Right atrium auricular region (tissue), 2 donors: ENCODE measurements at regions not wholly inside any gene's neighbourhood (a gene's known extent, or its start where the extent isn't known, plus 50 kb on each side); places are given as distances from the start of the nearest gene placed in this dataset.

ENCODE experiments used
- DNase-seq: peaks from one replicate; pipeline ENCODE4 v3.0.0-alpha.2; 2019; ENCODE audit warnings: low spot score
- H3K27ac ChIP-seq, 2 donors: fragments of 200-600 bp; sonication (generic); 1 replicate in 1 of 2; 2 replicates in 1 of 2; pipeline ENCODE4 v1.5.1; 2016 to 2019
- H3K27me3 ChIP-seq, 2 donors: fragments of 200-600 bp; sonication (generic); one replicate each; pipeline versions ENCODE4 v1.5.1 to v1.6.0; 2017 to 2019
- H3K36me3 ChIP-seq: fragments of 200-600 bp; sonication (generic); one replicate; pipeline ENCODE4 v1.5.1; 2016
- H3K4me1 ChIP-seq, 2 donors: fragments of 200-600 bp; sonication (generic); one replicate each; pipeline versions ENCODE4 v1.5.1 to v1.6.0; 2017 to 2019
- H3K4me3 ChIP-seq, 2 donors: fragments of 200-600 bp; sonication (generic); 1 replicate in 1 of 2; 2 replicates in 1 of 2; pipeline ENCODE4 v1.5.1; 2017 to 2019; ENCODE audit warnings: mild to moderate bottlenecking in 1 of 2, moderate library complexity in 1 of 2
- H3K9me3 ChIP-seq, 2 donors: fragments of 200-600 bp; sonication (generic); one replicate each; pipeline ENCODE4 v1.5.1; 2019
- CTCF ChIP-seq, 2 donors: fragments of 200-600 bp; sonication (generic); IDR thresholded peaks; one replicate each; pipeline ENCODE4 v1.5.1; 2019; ENCODE audit warnings: antibody characterized with exemption in 2 of 2

- Histone ChIP-seq H3K27ac (no peak overlapping the region), H3K4me1 (peaks cover 0 to 18% of the 10 kb centered on the region in 2 donors), H3K27me3 (no peaks in the 10 kb centered on the region), H3K4me3 (no peak overlapping the region), H3K36me3 (no peaks in the 10 kb centered on the region), H3K9me3 (no peaks in the 10 kb centered on the region)
- no peak for TF ChIP-seq CTCF (IDR thresholded peaks at IDR 0.05)
- DNase-seq: no peak
These were observed 124.2 kb downstream of the TES start for GRCh38 chr7:116334555-116334954.

DNA sequence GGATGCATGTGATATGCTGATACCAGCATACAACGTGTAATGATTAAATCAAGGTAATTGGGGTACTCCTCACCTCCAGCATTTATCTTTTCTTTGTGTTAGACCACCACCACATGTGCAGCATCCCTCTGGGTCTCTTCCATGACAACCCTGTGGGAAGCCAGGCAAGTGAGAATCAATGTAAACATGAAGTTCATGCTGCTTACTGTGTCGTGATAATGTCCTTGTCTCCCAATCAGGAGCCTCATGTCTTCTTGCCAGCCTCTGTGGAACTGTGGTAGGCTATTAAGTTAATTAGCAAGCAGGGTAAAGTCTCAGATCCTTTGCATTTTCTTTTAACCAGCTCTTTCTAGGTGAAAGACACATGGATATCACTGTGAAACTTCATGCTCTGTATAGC lies 126.7 kb downstream of the TES start:
- Histone ChIP-seq H3K9me3 (no peaks in the 10 kb centered on the region), H3K4me1 (peaks cover 0 to 26% of the 10 kb centered on the region in 2 donors), H3K27me3 (no peaks in the 10 kb centered on the region), H3K4me3 (no peak overlapping the region), H3K36me3 (no peaks in the 10 kb centered on the region), H3K27ac (no peak overlapping the region)
- no peak for TF ChIP-seq CTCF (IDR thresholded peaks at IDR 0.05)
- DNase-seq: no peak

DNA sequence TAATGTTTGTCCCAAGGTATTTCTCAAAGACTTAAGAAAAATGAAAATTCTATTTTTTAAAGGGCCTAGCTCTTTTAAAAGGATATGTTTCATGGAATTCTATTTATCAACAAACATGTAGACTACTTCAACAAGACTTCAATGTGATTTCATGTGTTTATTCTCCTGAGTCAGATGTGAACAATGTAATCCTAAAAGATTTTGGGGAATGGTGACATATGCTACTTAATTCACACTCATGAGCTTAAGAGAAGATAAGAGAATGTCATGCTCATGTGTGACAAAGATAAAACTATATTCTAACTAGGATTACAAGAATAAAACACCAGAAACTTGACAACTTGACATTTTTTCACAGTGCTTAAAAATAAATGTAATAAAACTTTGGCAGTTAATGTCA lies 127.5 kb downstream of the TES start:
- DNase-seq: no peak
- Histone ChIP-seq H3K9me3 (no peaks in the 10 kb centered on the region), H3K36me3 (no peaks in the 10 kb centered on the region), H3K27me3 (no peaks in the 10 kb centered on the region), H3K4me1 (peaks cover 0 to 26% of the 10 kb centered on the region in 2 donors), H3K27ac (no peak overlapping the region), H3K4me3 (no peak overlapping the region)
- no peak for TF ChIP-seq CTCF (IDR thresholded peaks at IDR 0.05)

DNA sequence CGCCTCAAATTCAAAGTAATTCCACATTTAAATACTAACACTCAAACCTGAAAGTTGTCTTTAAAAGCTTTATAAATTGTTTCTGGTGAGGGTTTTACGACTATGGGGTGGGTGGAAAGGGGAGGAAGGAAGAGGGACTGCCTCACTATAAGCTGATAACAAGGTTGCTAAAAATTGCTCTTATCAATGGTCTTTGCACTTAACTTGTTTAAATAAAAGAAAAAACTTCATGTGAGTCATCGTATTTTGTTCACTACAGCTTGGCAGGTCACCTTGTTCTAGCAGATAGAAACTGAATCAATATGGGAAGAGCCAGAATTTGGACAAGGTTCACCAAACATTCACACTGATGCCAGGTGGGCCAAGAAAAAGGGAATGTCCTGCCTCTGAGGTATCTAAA lies 129.2 kb downstream of the TES start:
- H3K36me3 ChIP-seq: no peaks in the 10 kb centered on the region
- H3K4me1 ChIP-seq: peaks cover 0 to 26% of the 10 kb centered on the region in 2 donors
- no peak for DNase-seq
- no peaks in the 10 kb centered on the region for H3K27me3 ChIP-seq
- no peak overlapping the region for H3K4me3 ChIP-seq
- peak overlapping the region in 1 of 2 donors; percentile 8 for H3K27ac ChIP-seq
- no peaks in the 10 kb centered on the region for H3K9me3 ChIP-seq
- TF ChIP-seq CTCF (IDR thresholded peaks at IDR 0.05): no peak

DNA sequence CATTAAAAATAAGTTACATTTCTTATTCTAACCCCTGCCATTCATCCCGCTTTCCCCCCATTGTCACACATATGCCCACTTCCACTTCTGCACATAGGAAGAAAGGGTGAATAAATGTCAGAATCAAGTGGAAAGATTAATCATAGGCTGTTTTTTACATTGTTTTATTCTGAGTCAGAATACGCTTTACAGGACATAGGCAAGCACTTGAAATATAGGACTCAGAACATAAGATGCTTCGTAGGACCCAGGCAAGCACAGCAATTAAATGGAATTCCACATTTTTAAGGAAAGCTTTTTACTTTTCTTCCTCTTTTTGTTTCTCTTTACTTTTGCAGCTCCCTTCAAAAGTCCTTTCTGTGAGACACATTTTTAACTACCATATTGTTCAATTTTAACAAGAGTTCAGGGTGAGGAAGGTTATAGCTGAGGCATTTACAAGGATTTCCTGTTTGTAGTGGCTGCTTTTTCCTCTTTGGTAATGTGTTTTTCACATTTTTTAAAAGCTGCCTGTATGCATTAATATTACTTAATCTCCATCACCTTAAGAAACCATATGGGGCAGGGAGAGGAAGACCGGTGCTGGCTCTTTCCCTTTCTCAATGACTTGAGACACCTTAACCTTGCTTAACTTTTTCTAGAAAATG lies 130.0 kb downstream of the TES start:
- no peaks in the 10 kb centered on the region for H3K9me3 ChIP-seq
- no peaks in the 10 kb centered on the region for H3K27me3 ChIP-seq
- peaks cover 0 to 26% of the 10 kb centered on the region in 2 donors for H3K4me1 ChIP-seq
- TF ChIP-seq CTCF (IDR thresholded peaks at IDR 0.05): no peak
- no peaks in the 10 kb centered on the region for H3K36me3 ChIP-seq
- no peak overlapping the region for H3K4me3 ChIP-seq
- no peak for DNase-seq
- H3K27ac ChIP-seq: peak overlapping the region in 1 of 2 donors; percentile 8
